Putamen (tissue), 1 donor: ENCODE measurements at regions not wholly inside any gene's neighbourhood (a gene's known extent, or its start where the extent isn't known, plus 50 kb on each side); places are given as distances from the start of the nearest gene placed in this dataset.
"Not testable (repeated sequence)": the region's sequence is repeated elsewhere in the genome, so short reads cannot be mapped to it uniquely, and the experiment has no call there.

Experiments
- DNase-seq: peaks from one replicate; pipeline ENCODE4 v3.0.0-alpha.2; 2016; ENCODE audit warnings: low spot score

- peak; percentile 2 for DNase-seq
Measured at GRCh38 chr4:187666697-187667494, 328.7 kb upstream of the ZFP42 start.

GRCh38 chr4:187668526-187669082 lies 327.0 kb upstream of the ZFP42 start:
- no peak for DNase-seq

GRCh38 chr4:187671521-187671920 lies 324.1 kb upstream of the ZFP42 start:
- not testable (repeated sequence) for DNase-seq

GRCh38 chr4:187671958-187672357 lies 323.6 kb upstream of the ZFP42 start:
- not testable (repeated sequence) for DNase-seq

- DNase-seq, result not testable (repeated sequence)
Measured at GRCh38 chr4:187672526-187672925, 323.0 kb upstream of the ZFP42 start.

- no peak for DNase-seq
Measured at GRCh38 chr4:187679450-187679849, 316.1 kb upstream of the ZFP42 start.

GRCh38 chr4:187685247-187685646 lies 310.3 kb upstream of the ZFP42 start:
- no peak for DNase-seq

- no peak for DNase-seq
Measured at GRCh38 chr4:187687697-187688096, 307.9 kb upstream of the ZFP42 start.

GRCh38 chr4:187692626-187693025 lies 302.9 kb upstream of the ZFP42 start:
- DNase-seq, result no peak

- not testable (repeated sequence) for DNase-seq
Measured at GRCh38 chr4:187695531-187695930, 300.0 kb upstream of the ZFP42 start.

GRCh38 chr4:187711586-187711985 lies 284.0 kb upstream of the ZFP42 start:
- no peak for DNase-seq

- no peak for DNase-seq
Measured at GRCh38 chr4:187714957-187715356, 280.6 kb upstream of the ZFP42 start.

GRCh38 chr4:187715466-187715865 lies 280.1 kb upstream of the ZFP42 start:
- no peak for DNase-seq

GRCh38 chr4:187724456-187724855 lies 271.1 kb upstream of the ZFP42 start:
- DNase-seq, result no peak

GRCh38 chr4:187726485-187726884 lies 269.1 kb upstream of the ZFP42 start:
- no peak for DNase-seq

GRCh38 chr4:187732524-187732923 lies 263.0 kb upstream of the ZFP42 start:
- no peak for DNase-seq

- no peak for DNase-seq
Measured at GRCh38 chr4:187739771-187740170, 255.8 kb upstream of the ZFP42 start.

GRCh38 chr4:187744911-187745310 lies 250.7 kb upstream of the ZFP42 start:
- DNase-seq, result no peak

- not testable (repeated sequence) for DNase-seq
Measured at GRCh38 chr4:187750652-187751051, 244.9 kb upstream of the ZFP42 start.

GRCh38 chr4:187767158-187767557 lies 228.4 kb upstream of the ZFP42 start:
- DNase-seq, result no peak

- DNase-seq, result no peak
Measured at GRCh38 chr4:187767687-187768086, 227.9 kb upstream of the ZFP42 start.

GRCh38 chr4:187770345-187770744 lies 225.2 kb upstream of the ZFP42 start:
- DNase-seq, result no peak

- DNase-seq, result no peak
Measured at GRCh38 chr4:187777954-187778353, 217.6 kb upstream of the ZFP42 start.

GRCh38 chr4:187780070-187780469 lies 215.5 kb upstream of the ZFP42 start:
- no peak for DNase-seq
